ENCODE measurements at regions not wholly inside any gene's neighbourhood (a gene's known extent, or its start where the extent isn't known, plus 50 kb on each side); places are given as distances from the start of the nearest gene placed in this dataset.
"Not testable (repeated sequence)": the region's sequence is repeated elsewhere in the genome, so short reads cannot be mapped to it uniquely, and the experiment has no call there.

- CTCF ChIA-PET: interaction anchor here (0.6 kb wide), 2 partner anchors 72 to 442 kb away, joined by 3 to 6 read pairs; no protein-coding TSS in a partner anchor
Observed at GRCh38 chr9:87781331-87781730, 55.4 kb downstream of the CTSL start.

GRCh38 chr9:87783180-87783579 lies 57.3 kb downstream of the CTSL start:
- ChIA-PET POLR2A (ENCODE audit: low non-redundant PET) (no interaction called here), CTCF (no interaction called here)
- DNase-seq (ENCODE audit: low spot score): no peak
- H3K27ac ChIP-seq: no peak overlapping the region
- no peak for TF ChIP-seq CTCF (conservative IDR thresholded peaks at IDR 0.05; ENCODE audit: low read depth)

More at GRCh38 chr9:87781331-87781730, 55.4 kb downstream of the CTSL start:
- TF ChIP-seq CTCF (conservative IDR thresholded peaks at IDR 0.05; ENCODE audit: low read depth): no peak
- H3K27ac ChIP-seq: no peak overlapping the region
- DNase-seq (ENCODE audit: low spot score): no peak
- POLR2A ChIA-PET (ENCODE audit: low non-redundant PET): no interaction called here

GRCh38 chr9:87785315-87785970 lies 59.5 kb downstream of the CTSL start:
- DNase-seq (ENCODE audit: low spot score); POLR2A ChIA-PET (ENCODE audit: low non-redundant PET); CTCF ChIA-PET; H3K27ac ChIP-seq: not testable (repeated sequence)

GRCh38 chr9:87786423-87786822 lies 60.5 kb downstream of the CTSL start:
- CTCF ChIA-PET: no interaction called here
- POLR2A ChIA-PET (ENCODE audit: low non-redundant PET): no interaction called here
- no peak overlapping the region for H3K27ac ChIP-seq
- no peak for DNase-seq (ENCODE audit: low spot score)
- no peak for TF ChIP-seq CTCF (conservative IDR thresholded peaks at IDR 0.05; ENCODE audit: low read depth)

GRCh38 chr9:87786876-87787275 lies 61.0 kb downstream of the CTSL start:
- ChIA-PET CTCF (no interaction called here), POLR2A (ENCODE audit: low non-redundant PET) (no interaction called here)
- H3K27ac ChIP-seq: no peak overlapping the region
- DNase-seq (ENCODE audit: low spot score): no peak
- no peak for TF ChIP-seq CTCF (conservative IDR thresholded peaks at IDR 0.05; ENCODE audit: low read depth)

- TF ChIP-seq CTCF (conservative IDR thresholded peaks at IDR 0.05; ENCODE audit: low read depth): no peak
- no peak overlapping the region for H3K27ac ChIP-seq
- POLR2A ChIA-PET (ENCODE audit: low non-redundant PET): no interaction called here
- CTCF ChIA-PET: no interaction called here
- peak; percentile 34 for DNase-seq (ENCODE audit: low spot score)
Observed at GRCh38 chr9:87787735-87788134, 61.8 kb downstream of the CTSL start.

- ChIA-PET CTCF (interaction anchor here (0.7 to 1.6 kb wide), 4 partner anchors 19 to 461 kb away, joined by 3 to 5 read pairs (median 4); no protein-coding TSS in a partner anchor), POLR2A (ENCODE audit: low non-redundant PET) (no interaction called here)
- no peak for TF ChIP-seq CTCF (conservative IDR thresholded peaks at IDR 0.05; ENCODE audit: low read depth)
- DNase-seq (ENCODE audit: low spot score): peak; percentile 81
- peak overlapping the region; percentile 69 for H3K27ac ChIP-seq
Observed at GRCh38 chr9:87792831-87793288, 66.9 kb downstream of the CTSL start.
